ENCODE measurements at regions not wholly inside any gene's neighbourhood (a gene's known extent, or its start where the extent isn't known, plus 50 kb on each side); places are given as distances from the start of the nearest gene placed in this dataset.
A peak's percentile ranks its signal among the peaks of the same experiment; 100 is the strongest.
"Not testable (repeated sequence)": the region's sequence is repeated elsewhere in the genome, so short reads cannot be mapped to it uniquely, and the experiment has no call there.

- Histone ChIP-seq H3K9me3 (replicated peaks in 1 of 3) (no peaks in the 10 kb centered on the region), H3K27me3 (peaks cover 7% of the 10 kb centered on the region), H3K4me1 (replicated peaks in 1 of 2) (no peaks in the 10 kb centered on the region), H3K27ac (no peak overlapping the region), H3K4me3 (no peak overlapping the region), H3K36me3 (replicated peaks in 1 of 2) (no peaks in the 10 kb centered on the region)
- intact Hi-C loops (cut with DNase I) = loop anchor here in 1 of 2 donors (10.0 kb wide), 1 partner anchor 414 kb away; no protein-coding TSS in a partner anchor
- TF ChIP-seq, protein P1, sequence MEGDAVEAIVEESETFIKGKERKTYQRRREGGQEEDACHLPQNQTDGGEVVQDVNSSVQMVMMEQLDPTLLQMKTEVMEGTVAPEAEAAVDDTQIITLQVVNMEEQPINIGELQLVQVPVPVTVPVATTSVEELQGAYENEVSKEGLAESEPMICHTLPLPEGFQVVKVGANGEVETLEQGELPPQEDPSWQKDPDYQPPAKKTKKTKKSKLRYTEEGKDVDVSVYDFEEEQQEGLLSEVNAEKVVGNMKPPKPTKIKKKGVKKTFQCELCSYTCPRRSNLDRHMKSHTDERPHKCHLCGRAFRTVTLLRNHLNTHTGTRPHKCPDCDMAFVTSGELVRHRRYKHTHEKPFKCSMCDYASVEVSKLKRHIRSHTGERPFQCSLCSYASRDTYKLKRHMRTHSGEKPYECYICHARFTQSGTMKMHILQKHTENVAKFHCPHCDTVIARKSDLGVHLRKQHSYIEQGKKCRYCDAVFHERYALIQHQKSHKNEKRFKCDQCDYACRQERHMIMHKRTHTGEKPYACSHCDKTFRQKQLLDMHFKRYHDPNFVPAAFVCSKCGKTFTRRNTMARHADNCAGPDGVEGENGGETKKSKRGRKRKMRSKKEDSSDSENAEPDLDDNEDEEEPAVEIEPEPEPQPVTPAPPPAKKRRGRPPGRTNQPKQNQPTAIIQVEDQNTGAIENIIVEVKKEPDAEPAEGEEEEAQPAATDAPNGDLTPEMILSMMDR (IDR thresholded peaks at IDR 0.05) = no peak
- TF ChIP-seq POLR2A (IDR thresholded peaks at IDR 0.05) = no peak
- DNase-seq = no peak
These were observed 128.2 kb upstream of the RASEF start for GRCh38 chr9:83191154-83191553.

GRCh38 chr9:83189026-83189425 lies 126.1 kb upstream of the RASEF start:
- DNase-seq; H3K27me3 ChIP-seq; H3K27ac ChIP-seq; H3K4me3 ChIP-seq; intact Hi-C loops (cut with DNase I); H3K36me3 ChIP-seq (replicated peaks in 1 of 2); H3K9me3 ChIP-seq (replicated peaks in 1 of 3); H3K4me1 ChIP-seq (replicated peaks in 1 of 2): not testable (repeated sequence)
- 64 to 68% (median 67%) methylated on average over 3 to 4 of the region's 4 CpGs for WGBS, 4 donors

DNA sequence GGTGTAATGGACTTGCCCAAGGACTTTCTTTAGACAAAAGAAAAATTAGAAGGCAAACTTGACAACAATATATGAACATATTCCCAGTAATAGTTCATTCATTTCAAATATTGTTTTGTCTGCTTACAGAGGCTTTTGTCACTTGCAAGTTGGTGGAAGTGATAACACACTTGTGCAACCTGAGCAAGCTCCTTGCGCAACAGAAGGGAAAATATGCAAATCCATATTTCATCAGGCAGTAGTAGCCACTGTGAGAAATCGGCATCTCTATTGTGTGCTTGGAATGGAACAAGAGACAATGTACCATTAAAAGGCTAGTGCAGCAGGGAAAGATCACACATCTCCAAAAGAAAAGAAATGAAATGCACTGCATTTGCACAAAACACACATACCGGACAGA lies 125.3 kb upstream of the RASEF start:
- Histone ChIP-seq H3K4me3 (no peak overlapping the region), H3K9me3 (replicated peaks in 1 of 3) (no peaks in the 10 kb centered on the region), H3K4me1 (replicated peaks in 1 of 2) (no peaks in the 10 kb centered on the region), H3K27ac (no peak overlapping the region), H3K27me3 (no peaks in the 10 kb centered on the region), H3K36me3 (replicated peaks in 1 of 2) (no peaks in the 10 kb centered on the region)
- WGBS, 4 donors = 80 to 90% (median 84%) methylated on average over 3 of the region's 3 CpGs
- no peak for TF ChIP-seq POLR2A (IDR thresholded peaks at IDR 0.05)
- TF ChIP-seq, protein P1 (IDR thresholded peaks at IDR 0.05) = no peak
- DNase-seq = peak in 1 of 7 donors; percentile 8
- intact Hi-C loops (cut with DNase I) = no loop called here

- Histone ChIP-seq H3K36me3 (replicated peaks in 1 of 2) (no peaks in the 10 kb centered on the region), H3K4me1 (replicated peaks in 1 of 2) (no peaks in the 10 kb centered on the region), H3K4me3 (no peak overlapping the region), H3K27me3 (no peaks in the 10 kb centered on the region), H3K9me3 (replicated peaks in 1 of 3) (no peaks in the 10 kb centered on the region), H3K27ac (no peak overlapping the region)
- DNase-seq = no peak
- 51 to 61% (median 56%) methylated on average over 3 of the region's 3 CpGs for WGBS, 4 donors
- intact Hi-C loops (cut with DNase I) = no loop called here
- no peak for TF ChIP-seq POLR2A (IDR thresholded peaks at IDR 0.05)
- TF ChIP-seq, protein P1 (IDR thresholded peaks at IDR 0.05) = no peak
These were observed 123.3 kb upstream of the RASEF start for GRCh38 chr9:83186155-83186737.

GRCh38 chr9:83185488-83186154 lies 122.7 kb upstream of the RASEF start:
- Histone ChIP-seq H3K27me3 (no peaks in the 10 kb centered on the region), H3K4me1 (replicated peaks in 1 of 2) (no peaks in the 10 kb centered on the region), H3K4me3 (no peak overlapping the region), H3K36me3 (replicated peaks in 1 of 2) (no peaks in the 10 kb centered on the region), H3K27ac (no peak overlapping the region), H3K9me3 (replicated peaks in 1 of 3) (no peaks in the 10 kb centered on the region)
- no peak for DNase-seq
- WGBS, 4 donors = 30 to 33% (median 31%) methylated on average over 7 to 8 of the region's 8 CpGs
- no peak for TF ChIP-seq POLR2A (IDR thresholded peaks at IDR 0.05)
- TF ChIP-seq, protein P1 (IDR thresholded peaks at IDR 0.05) = no peak
- intact Hi-C loops (cut with DNase I) = no loop called here

Data from adrenal gland (tissue), 9 donors.